Fibroblast of skin of abdomen (primary cell): ENCODE measurements at regions not wholly inside any gene's neighbourhood (a gene's known extent, or its start where the extent isn't known, plus 50 kb on each side); places are given as distances from the start of the nearest gene placed in this dataset.
A peak's percentile ranks its signal among the peaks of the same experiment; 100 is the strongest.

Experiments
- DNase-seq: peaks from one replicate; pipeline ENCODE4 v3.0.0-alpha.2; 2013

- peak; percentile 37 for DNase-seq
These were observed 113.4 kb upstream of the AHR start for GRCh38 chr7:17184805-17185689.

- DNase-seq: peak; percentile 69
These were observed 112.8 kb upstream of the AHR start for GRCh38 chr7:17185690-17186070.

GRCh38 chr7:17186745-17187530 lies 111.5 kb upstream of the AHR start:
- DNase-seq: no peak

- DNase-seq: no peak
These were observed 103.8 kb upstream of the AHR start for GRCh38 chr7:17194656-17195055.

- no peak for DNase-seq
These were observed 102.9 kb upstream of the AHR start for GRCh38 chr7:17195576-17195975.

GRCh38 chr7:17205910-17206309 lies 92.5 kb upstream of the AHR start:
- DNase-seq: no peak

GRCh38 chr7:17206349-17206905 lies 92.0 kb upstream of the AHR start:
- DNase-seq: no peak

GRCh38 chr7:17207220-17207619 lies 91.2 kb upstream of the AHR start:
- DNase-seq: no peak

- no peak for DNase-seq
These were observed 89.4 kb upstream of the AHR start for GRCh38 chr7:17209101-17209500.

- DNase-seq: no peak
These were observed 87.1 kb upstream of the AHR start for GRCh38 chr7:17211307-17211836.

- no peak for DNase-seq
These were observed 86.3 kb upstream of the AHR start for GRCh38 chr7:17212188-17212587.

- no peak for DNase-seq
These were observed 70.5 kb upstream of the AHR start for GRCh38 chr7:17227766-17228490.

DNA sequence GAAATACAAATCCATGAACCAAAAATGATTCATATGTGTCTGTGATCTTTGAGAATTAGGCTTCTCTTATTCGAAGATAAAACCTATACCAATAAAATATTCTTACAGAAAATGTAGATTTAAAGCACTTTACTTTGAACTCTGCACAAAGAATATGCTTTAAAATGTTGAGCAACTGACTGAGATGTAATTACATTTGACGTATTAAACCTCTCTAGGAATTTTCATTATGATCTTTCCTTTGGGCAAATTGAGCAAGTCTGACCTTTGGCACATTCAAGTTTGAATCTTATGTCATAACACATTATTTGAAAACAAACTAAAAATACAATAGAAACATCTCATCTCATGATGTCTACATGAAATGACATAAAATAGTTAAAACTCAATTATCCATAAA lies 69.2 kb upstream of the AHR start:
- no peak for DNase-seq

DNA sequence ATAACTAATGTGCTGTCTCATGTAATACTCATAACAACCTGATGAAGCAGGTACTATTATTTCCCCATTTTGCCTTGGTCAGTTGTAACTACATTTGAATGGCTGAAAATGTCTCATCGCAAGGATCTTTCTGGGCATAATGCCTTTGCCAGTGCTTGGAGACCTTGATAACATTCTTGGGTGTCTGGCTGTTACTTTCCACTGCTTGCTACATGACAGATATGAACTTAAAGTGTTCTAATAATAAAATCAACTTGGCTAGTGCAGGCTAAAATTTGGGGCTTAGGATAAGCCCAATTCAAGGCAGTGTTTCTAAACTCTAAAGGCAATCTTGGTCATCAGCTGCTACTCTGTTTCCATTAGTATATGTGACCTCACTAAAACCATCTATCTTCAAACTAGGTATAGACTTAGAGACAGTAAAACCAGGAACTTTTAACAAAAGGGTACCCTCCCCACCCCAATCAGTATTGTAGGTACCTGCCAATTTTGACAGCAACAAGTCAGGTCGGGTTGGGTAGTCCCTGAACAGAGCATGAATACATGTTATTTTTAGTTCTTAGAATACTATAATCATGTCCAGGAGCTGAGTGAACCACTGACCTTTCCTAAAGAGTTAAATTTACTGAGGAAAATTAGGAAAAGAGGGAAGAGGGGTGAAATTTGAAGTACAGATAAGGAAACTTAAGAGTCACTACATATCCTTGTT lies 68.2 kb upstream of the AHR start:
- no peak for DNase-seq

GRCh38 chr7:17233603-17234002 lies 64.8 kb upstream of the AHR start:
- no peak for DNase-seq

GRCh38 chr7:17234030-17234397 lies 64.4 kb upstream of the AHR start:
- no peak for DNase-seq

DNA sequence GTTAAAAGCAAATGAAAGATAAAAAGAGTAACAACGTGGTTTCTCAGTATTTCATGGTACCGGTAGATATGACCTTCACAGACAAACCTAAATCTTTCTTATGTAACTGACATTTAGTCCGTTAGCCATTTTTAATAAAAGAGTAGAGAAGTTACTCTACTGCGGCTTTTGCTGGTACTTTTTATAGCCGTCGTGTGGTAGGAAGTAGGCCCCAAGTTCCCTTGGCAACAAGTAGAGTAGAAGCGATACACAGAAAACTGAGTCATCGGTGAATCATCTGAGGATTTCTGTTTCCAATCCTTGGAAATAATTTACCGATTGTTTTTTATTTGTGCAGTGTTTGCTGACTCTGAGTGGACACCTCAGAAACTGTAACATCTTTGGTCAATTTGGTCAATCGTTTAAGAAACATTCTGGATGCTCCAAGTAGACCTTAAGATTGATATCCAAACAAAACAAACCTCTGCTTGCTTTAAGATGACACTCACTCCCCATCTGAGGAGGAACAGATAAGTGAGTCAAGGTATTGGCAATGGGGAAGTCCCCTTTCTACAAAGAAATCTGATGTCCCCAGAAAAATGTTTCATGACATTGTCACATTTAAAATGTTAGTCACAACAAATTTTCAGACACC lies 63.9 kb upstream of the AHR start:
- DNase-seq: peak; percentile 85

GRCh38 chr7:17236171-17236570 lies 62.3 kb upstream of the AHR start:
- no peak for DNase-seq

- DNase-seq: no peak
These were observed 61.8 kb upstream of the AHR start for GRCh38 chr7:17236603-17237002.

- no peak for DNase-seq
These were observed 59.4 kb upstream of the AHR start for GRCh38 chr7:17239046-17239445.
